ENCODE measurements at regions not wholly inside any gene's neighbourhood (a gene's known extent, or its start where the extent isn't known, plus 50 kb on each side); places are given as distances from the start of the nearest gene placed in this dataset.
A peak's percentile ranks its signal among the peaks of the same experiment; 100 is the strongest.
"Not testable (repeated sequence)": the region's sequence is repeated elsewhere in the genome, so short reads cannot be mapped to it uniquely, and the experiment has no call there.

- no peak for DNase-seq
Measured at GRCh38 chr14:89566644-89567415, 149.8 kb upstream of the FOXN3 start.

- DNase-seq: no peak
Measured at GRCh38 chr14:89566180-89566579, 149.1 kb upstream of the FOXN3 start.

DNA sequence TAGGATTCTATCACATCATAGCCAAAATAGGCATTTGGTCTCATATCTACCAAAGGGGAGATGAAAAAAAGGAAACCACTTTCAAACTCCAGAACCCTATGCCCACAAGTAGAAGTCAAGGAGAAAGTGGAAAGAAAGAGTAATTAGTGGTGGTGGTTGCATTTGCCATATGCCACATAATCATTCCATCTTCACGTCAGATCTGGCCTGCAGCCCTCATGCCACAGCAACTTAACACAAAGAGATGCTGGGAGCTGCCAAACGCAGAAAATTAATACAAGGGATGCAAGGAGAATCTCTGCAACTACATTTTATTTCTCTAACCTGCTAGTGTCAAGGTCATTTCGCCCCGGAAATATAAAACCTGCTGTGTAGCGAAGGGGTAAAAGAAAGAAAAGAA is 148.6 kb upstream of the FOXN3 start:
- DNase-seq: no peak

- DNase-seq: no peak
Measured at GRCh38 chr14:89564989-89565388, 148.0 kb upstream of the FOXN3 start.

DNA sequence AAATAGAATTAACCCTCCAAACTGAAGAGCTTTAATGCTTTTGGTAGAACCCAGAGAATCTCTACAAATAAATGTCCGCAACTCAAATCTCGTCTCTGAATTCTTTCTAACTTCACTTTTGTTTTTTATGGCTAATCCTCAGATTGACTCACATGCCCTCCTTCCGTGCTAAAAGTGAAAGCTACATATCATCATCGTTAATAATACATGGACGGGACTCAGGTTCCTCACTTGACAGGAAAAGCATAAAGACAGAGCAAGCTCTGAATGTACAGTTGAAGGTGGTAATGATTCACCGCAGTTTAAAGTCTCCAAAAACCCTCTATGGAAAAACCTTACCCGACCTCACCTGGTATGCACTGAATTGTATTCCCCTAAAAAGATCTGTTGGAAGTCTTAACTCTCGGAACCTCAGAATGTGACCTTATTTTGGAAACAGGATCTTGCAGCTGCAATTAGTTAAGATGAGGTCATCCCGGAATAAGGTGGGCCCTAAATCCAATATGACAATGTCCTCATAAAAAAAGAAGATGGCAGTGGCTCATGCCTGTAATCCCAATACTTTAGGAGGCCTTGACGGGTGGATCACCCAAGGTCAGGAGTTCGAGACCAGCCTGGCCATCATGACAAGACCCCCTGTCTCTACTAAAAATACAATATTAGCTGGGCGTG is 147.4 kb upstream of the FOXN3 start:
- DNase-seq: no peak

DNA sequence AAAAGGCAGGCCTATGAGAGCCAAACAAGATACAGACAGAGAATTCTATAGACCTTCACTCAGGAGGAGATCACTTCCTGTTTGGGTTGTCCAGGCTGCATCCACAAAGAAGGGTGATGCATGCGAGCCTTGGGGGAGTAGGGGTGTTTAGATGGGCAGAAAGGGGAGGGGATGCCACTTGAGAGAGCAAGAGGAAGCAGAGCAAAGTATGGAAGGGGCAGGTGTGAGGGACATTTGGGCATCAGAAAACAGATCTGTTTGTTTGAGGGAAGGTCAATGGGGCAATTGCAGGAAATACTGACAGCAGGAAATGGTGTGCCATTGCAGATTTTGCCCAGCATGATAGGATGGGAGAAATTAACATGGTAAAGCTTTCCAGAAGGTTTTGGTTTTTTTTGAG is 146.4 kb upstream of the FOXN3 start:
- DNase-seq: no peak

DNA sequence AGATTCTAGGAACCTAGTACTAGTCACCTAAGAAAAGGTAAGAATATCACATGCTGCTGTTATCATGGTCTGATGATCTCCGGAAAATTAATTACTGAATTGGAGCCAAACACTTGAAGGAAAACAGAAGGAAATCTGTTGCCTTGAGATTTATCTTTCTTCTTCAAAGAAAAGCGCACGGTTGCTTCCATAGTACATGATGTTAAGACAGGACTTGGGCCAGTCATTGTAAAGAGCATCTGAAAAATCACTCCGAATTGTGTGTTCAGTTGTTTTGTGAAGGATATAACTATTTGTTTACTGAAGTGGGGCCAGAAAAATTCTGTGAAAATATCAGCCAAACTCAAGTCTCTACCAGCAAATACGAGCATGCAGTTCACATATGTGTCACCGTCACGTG is 134.9 kb upstream of the FOXN3 start:
- no peak for DNase-seq

- DNase-seq: no peak
Measured at GRCh38 chr14:89551432-89551831, 134.4 kb upstream of the FOXN3 start.

- no peak for DNase-seq
Measured at GRCh38 chr14:89550821-89551220, 133.8 kb upstream of the FOXN3 start.

GRCh38 chr14:89549381-89550125 is 132.5 kb upstream of the FOXN3 start:
- DNase-seq: no peak

DNA sequence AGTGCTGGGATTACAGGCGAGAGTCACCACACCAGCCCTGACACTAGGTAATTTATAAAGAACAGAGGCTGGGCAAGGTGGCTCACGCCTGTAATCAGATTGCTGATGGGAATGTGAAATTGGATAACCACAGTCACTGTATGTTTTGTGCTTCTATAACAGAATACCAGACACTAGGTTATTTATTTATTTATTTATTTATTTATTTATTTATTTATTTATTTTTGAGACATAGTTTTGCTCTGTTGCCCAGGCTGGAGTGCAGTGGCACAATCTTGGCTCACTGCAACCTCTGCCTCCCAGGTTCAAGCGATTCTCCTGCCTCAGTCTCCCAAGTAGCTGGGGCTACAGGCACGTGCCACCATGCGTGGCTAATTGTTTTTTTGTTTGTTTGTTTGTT is 130.0 kb upstream of the FOXN3 start:
- DNase-seq: not testable (repeated sequence)

DNA sequence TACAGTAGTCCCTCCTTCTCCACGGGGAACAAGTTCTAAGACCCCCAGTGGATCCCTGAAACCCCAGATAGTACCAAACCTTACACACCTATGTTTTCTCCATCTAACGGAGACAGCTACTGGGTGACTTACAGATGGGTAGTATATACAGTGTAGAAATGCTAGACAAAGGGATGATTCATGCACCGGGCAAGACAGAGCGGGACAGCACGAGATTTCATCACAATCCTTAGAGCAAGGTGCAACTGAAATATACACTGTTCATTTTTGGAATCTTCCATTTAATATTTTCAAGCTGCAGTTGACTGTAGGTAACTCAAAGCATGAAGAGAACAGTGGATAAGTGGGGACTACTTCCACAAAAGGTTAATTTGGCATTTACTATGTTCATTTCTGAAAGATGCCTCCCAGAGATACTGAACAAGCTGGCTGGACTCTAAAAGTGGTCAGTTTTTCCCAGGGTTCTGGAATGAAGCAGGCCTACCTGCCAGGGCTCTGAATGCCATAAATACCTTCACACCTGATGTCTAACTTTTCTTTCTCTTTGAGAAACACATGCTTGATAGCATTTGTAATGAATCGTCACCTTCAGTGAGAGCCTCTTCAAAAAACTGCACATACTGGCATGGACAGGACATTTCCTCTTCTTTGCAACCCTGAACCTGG is 127.7 kb upstream of the FOXN3 start:
- DNase-seq: no peak

DNA sequence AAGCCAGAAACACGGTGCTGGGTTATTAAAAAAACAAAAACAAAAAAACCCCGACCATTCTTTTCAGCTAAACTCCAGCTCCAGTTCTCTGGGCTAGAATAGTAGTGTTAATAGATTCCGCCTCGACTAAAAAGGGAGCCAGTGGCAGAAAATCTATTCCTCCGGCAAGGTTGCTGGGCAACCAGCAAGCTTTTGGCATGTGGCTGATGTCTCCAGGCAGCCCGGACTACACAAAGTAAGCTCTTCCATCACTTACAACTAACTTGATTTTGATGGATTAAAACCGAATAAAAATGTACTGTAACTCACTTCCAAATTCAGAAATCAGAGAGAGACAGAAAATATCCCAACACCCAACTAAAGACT is 126.4 kb upstream of the FOXN3 start:
- DNase-seq: peak in 1 of 2 donors; percentile 15

DNA sequence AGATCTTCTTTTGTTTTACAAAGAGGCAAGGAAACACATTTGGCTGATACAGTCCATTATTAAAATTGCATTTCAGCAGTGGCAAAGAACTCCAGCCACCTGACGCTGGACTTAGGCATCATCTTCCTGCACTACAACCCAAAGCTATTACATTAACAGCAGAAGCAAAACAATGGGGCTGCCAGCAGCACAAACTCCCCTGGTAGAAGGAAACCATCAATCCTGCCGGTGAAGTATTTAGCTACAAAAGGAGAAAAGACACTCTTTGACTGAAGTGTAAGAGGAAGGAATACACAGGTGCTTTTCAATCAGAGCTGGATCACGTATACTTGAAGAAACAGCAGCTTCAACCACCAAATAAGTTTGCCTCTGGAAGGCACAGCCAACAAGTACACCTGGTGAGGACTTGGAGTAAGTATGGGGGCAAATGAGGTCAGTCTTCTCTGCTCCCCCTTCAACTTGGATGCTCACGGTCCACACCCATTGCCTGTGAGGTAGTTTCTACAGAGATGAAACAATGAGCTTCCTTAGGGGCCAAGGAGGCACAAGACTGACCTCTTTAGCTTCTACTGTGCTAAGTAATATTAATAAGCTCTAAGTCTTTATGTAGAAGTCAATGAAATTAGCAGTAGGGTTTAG is 125.9 kb upstream of the FOXN3 start:
- DNase-seq: no peak

DNA sequence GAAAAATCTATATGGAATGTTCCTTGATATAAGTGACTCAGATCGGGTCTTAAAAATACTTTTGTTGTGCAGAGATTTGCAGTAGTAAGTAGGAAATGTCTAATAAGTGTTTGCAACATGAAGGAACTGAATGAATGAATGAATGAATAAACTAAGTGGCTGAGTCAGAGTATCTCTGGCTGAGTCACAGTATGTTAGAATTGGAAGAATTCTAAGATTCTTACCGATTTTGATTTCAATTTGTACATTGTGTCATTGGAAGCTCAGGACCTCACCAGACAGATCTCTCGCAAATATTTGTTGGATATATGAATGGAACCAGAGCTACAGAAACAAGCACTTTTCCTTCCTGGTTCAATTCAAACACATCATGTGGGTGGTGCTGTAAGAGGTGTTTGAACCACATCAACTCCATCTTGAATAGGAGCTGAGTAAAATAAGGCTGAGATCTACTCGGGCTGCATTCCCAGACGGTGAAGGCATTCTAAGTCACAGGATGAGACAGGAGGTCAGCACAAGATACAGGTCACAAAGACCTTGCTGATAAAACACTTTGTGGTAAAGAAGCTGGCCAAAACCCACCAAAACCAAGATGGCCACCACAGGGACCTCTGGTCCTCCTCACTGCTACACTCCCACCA is 123.9 kb upstream of the FOXN3 start:
- no peak for DNase-seq

DNA sequence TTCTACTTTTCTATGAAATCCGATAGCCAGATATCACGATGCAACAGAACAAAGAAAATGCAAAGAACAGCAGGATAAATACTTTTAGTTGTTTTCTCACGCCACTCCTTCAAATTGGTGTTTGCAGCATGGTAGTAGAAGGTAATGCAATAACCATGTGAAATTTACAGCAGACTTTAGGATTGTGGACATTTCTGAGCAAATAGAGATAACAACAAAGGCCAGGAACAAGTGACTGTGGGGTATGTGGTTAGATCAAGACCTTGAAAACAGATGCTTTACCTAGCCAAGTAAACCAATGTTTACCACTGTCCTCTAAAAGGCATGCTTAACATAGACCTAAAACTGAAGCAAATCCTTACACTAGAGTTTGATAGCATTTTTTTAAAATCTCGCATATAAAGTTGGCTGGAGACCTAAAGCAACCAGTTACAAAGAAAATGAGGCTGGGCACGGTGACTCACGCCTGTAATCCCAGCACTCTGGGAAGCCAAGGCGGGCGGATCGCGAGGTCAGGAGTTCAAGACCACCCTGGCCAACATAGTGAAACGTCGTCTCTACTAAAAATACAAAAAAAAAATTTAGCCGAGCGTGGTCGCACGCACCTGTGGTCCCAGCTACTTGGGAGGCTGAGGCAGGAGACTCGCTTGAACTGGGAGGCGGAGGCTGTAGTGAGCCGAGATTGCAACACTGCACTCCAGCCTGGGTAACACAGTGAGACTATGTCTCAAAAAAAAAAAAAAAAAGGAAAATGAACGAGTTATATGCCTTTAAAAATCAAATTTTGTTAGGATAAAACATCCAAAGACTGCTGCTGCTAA is 123.2 kb upstream of the FOXN3 start:
- no peak for DNase-seq

DNA sequence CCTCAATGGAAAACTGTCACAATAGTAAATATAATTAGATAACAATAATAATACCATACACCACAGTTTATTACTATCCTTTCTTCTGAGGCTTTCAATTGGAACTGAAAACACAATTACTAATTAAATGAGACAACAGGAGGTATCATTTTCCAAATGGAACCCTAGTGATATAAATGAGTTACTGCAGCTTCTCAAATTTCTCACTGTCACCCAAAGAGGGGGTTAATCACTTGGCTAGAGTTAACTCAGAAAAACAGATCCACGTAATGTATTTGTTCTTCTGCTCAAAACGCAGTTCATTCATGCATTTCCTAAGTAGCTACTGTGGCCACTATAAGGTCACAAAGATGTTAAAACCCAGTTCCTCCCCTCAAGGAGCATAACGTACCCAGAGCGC is 120.9 kb upstream of the FOXN3 start:
- DNase-seq: no peak

- peak; percentile 23 to 35 for DNase-seq
Measured at GRCh38 chr14:89534902-89535685, 118.1 kb upstream of the FOXN3 start.

- no peak for DNase-seq
Measured at GRCh38 chr14:89533766-89534165, 116.7 kb upstream of the FOXN3 start.

DNA sequence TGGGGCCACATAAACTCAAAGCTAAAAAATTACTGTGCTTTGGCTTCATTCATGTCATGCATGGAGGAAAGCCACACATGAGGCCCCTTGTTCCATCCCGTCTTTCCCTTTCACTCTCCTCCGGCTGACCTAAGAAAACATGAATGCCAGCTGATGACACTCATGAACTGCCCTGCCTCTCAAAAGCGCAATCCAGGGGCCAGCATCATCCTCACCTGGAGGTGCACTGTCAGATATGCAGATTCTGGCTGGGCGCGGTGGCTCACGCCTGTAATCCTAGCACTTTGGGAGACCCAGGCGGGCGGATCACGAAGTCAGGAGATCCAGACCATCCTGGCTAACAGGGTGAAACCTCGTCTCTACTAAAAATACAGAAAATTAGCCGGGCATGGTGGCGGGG is 116.1 kb upstream of the FOXN3 start:
- no peak for DNase-seq

Data from right lung (tissue), 2 donors.